ENCODE measurements at regions not wholly inside any gene's neighbourhood (a gene's known extent, or its start where the extent isn't known, plus 50 kb on each side); places are given as distances from the start of the nearest gene placed in this dataset.

- in situ Hi-C loops (cut with HindIII; ENCODE audit: low sequenced_read_pairs): no loop called here
- no peak for DNase-seq (ENCODE audit: low spot score)
Measured at GRCh38 chr2:144071461-144071860, 448.5 kb downstream of the ZEB2 start.

- DNase-seq (ENCODE audit: low spot score): no peak
- in situ Hi-C loops (cut with HindIII; ENCODE audit: low sequenced_read_pairs): no loop called here
Measured at GRCh38 chr2:144067506-144067905, 452.4 kb downstream of the ZEB2 start.

- DNase-seq (ENCODE audit: low spot score): no peak
- in situ Hi-C loops (cut with HindIII; ENCODE audit: low sequenced_read_pairs): no loop called here
Measured at GRCh38 chr2:144063602-144064001, 456.3 kb downstream of the ZEB2 start.

GRCh38 chr2:144054911-144055310 lies 465.0 kb downstream of the ZEB2 start:
- in situ Hi-C loops (cut with HindIII; ENCODE audit: low sequenced_read_pairs): no loop called here
- DNase-seq (ENCODE audit: low spot score): no peak

- no peak for DNase-seq (ENCODE audit: low spot score)
- in situ Hi-C loops (cut with HindIII; ENCODE audit: low sequenced_read_pairs): no loop called here
Measured at GRCh38 chr2:144052083-144052482, 467.8 kb downstream of the ZEB2 start.

GRCh38 chr2:144049137-144049536 lies 470.8 kb downstream of the ZEB2 start:
- in situ Hi-C loops (cut with HindIII; ENCODE audit: low sequenced_read_pairs): no loop called here
- no peak for DNase-seq (ENCODE audit: low spot score)

- no peak for DNase-seq (ENCODE audit: low spot score)
- in situ Hi-C loops (cut with HindIII; ENCODE audit: low sequenced_read_pairs): no loop called here
Measured at GRCh38 chr2:144048631-144049060, 471.3 kb downstream of the ZEB2 start.

- in situ Hi-C loops (cut with HindIII; ENCODE audit: low sequenced_read_pairs): no loop called here
- DNase-seq (ENCODE audit: low spot score): peak; percentile 75
Measured at GRCh38 chr2:144042751-144043150, 477.2 kb downstream of the ZEB2 start.

GRCh38 chr2:144041612-144042011 lies 478.3 kb downstream of the ZEB2 start:
- no peak for DNase-seq (ENCODE audit: low spot score)
- in situ Hi-C loops (cut with HindIII; ENCODE audit: low sequenced_read_pairs): no loop called here

DNA sequence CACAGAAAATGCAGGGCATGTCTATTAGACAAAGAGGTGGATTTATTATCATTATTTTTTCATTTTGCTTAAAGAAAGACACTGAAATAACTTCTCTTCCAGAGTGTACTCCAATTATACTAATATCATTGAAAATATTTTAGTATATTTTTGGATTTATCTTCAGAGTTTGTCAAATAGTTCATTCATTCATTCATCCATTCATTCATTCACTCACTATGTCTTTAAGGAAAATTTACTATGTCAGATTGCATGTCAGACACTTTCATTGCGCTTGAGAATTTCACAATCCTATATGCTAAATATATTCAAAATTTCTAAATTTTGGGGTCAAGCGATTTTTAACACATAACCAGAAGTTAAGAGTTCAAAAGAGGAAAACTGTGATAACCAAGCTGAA lies 479.1 kb downstream of the ZEB2 start:
- in situ Hi-C loops (cut with HindIII; ENCODE audit: low sequenced_read_pairs): no loop called here
- no peak for DNase-seq (ENCODE audit: low spot score)

GRCh38 chr2:144032566-144032965 lies 487.4 kb downstream of the ZEB2 start:
- DNase-seq (ENCODE audit: low spot score): no peak
- in situ Hi-C loops (cut with HindIII; ENCODE audit: low sequenced_read_pairs): no loop called here

GRCh38 chr2:144030791-144031190 lies 489.1 kb downstream of the ZEB2 start:
- in situ Hi-C loops (cut with HindIII; ENCODE audit: low sequenced_read_pairs): no loop called here
- no peak for DNase-seq (ENCODE audit: low spot score)

DNA sequence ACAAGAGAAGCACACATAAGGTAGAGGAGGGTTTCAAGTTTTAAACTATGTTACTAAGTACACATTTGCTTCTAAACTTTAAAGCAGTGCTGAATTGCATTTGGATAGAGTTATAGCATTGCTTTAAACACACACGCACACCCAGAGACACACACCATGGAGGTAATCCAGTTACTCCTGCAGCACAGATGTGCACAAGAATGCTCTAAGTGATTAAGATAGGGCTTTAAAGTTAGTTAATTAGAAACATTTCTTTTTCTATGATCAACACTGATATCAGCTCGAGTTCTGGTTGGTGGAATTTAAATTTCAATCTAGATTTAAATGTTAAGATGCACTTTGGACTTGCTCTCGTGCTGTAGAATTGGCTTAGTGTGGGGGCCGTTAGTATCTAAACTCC lies 492.3 kb downstream of the ZEB2 start:
- in situ Hi-C loops (cut with HindIII; ENCODE audit: low sequenced_read_pairs): no loop called here
- no peak for DNase-seq (ENCODE audit: low spot score)

DNA sequence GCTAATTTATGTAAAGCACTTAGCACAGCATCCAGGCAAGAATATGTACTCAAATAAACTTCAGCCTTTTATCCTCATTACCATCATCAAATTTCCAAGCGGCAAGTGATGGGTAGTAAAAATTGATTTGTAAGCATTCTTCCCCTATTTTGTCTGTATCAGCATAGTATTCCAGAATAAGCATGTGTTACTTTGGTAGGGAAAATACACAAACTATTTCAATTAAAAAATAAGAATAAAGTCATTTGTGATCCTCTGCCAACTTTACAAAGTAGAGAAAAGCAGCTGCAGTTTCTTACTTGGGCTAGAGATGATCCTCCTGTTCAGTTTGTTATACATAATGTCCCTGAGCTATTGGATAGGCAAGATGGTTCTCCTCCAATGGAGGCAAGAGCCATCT lies 493.2 kb downstream of the ZEB2 start:
- in situ Hi-C loops (cut with HindIII; ENCODE audit: low sequenced_read_pairs): no loop called here
- DNase-seq (ENCODE audit: low spot score): no peak

GRCh38 chr2:144020047-144020446 lies 499.9 kb downstream of the ZEB2 start:
- DNase-seq (ENCODE audit: low spot score): no peak
- in situ Hi-C loops (cut with HindIII; ENCODE audit: low sequenced_read_pairs): no loop called here

- in situ Hi-C loops (cut with HindIII; ENCODE audit: low sequenced_read_pairs): no loop called here
- no peak for DNase-seq (ENCODE audit: low spot score)
Measured at GRCh38 chr2:144015655-144016245, 504.2 kb downstream of the ZEB2 start.

GRCh38 chr2:144015036-144015435 lies 504.9 kb downstream of the ZEB2 start:
- no peak for DNase-seq (ENCODE audit: low spot score)
- in situ Hi-C loops (cut with HindIII; ENCODE audit: low sequenced_read_pairs): no loop called here

DNA sequence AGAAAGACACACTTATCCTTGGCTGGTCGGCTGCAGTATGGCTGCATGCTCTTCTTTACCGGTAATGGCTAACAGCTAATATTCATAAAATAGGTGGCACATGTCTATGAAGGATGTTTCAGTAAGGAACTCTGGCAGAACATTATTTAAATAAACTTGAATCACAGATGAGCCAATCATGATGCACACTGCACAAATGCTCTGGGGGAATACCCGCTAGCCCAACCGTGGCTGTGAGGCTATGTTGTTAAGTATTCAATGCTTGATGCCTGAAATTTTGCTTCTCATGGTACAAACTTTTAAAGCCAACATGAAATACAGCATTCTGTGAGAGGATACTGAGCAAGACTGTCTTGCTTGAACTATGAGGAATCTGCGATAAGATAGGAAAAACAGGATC lies 505.8 kb downstream of the ZEB2 start:
- in situ Hi-C loops (cut with HindIII; ENCODE audit: low sequenced_read_pairs): no loop called here
- DNase-seq (ENCODE audit: low spot score): no peak

- DNase-seq (ENCODE audit: low spot score): no peak
- in situ Hi-C loops (cut with HindIII; ENCODE audit: low sequenced_read_pairs): no loop called here
Measured at GRCh38 chr2:144012304-144012703, 507.6 kb downstream of the ZEB2 start.

DNA sequence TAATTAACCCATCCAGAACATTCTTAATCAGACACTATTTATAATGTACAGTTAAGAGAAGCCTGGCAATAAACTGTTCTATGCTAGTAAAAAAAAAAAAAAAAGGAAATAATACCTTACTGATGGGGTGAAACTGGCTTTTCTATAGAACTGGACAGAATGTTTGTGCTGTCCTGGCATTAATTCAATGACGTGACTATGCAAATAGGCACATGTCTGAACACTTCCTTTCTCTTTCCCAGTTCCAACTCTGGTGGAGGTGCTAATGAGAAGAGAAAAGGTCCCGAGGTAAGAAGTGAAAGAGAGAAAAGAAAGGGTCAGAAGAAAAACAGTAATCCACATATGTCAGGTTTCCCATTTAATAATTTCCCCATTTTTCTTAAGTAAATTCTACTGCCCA lies 508.4 kb downstream of the ZEB2 start:
- no peak for DNase-seq (ENCODE audit: low spot score)
- in situ Hi-C loops (cut with HindIII; ENCODE audit: low sequenced_read_pairs): no loop called here

DNA sequence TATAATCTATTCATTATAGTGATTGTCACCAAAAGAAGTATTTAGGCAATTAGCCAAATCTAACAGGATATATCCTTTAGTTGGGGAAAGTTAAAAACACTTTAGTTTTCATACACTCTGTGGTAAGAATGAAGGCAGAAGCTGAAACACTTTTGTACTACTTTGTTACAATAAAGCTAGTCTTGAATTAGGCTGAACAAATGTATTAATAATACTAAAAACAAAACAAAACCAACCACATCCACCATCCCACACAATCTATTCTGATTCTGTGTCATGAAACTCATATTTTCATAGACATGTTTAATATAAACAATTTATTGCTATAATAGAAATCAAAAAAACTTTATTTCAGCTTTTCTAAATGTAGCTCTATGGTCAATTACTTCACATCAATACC lies 508.8 kb downstream of the ZEB2 start:
- in situ Hi-C loops (cut with HindIII; ENCODE audit: low sequenced_read_pairs): no loop called here
- no peak for DNase-seq (ENCODE audit: low spot score)

All from G401 (cell line).